NCI-H2227 treated with DMSO at 0.1 percent for 48 hours (cell line): ENCODE measurements at regions not wholly inside any gene's neighbourhood (a gene's known extent, or its start where the extent isn't known, plus 50 kb on each side); places are given as distances from the start of the nearest gene placed in this dataset.

Experiments used
- DNase-seq: peaks from one replicate; lab custom pipeline; 2025; lab: John Stamatoyannopoulos, UW

DNA sequence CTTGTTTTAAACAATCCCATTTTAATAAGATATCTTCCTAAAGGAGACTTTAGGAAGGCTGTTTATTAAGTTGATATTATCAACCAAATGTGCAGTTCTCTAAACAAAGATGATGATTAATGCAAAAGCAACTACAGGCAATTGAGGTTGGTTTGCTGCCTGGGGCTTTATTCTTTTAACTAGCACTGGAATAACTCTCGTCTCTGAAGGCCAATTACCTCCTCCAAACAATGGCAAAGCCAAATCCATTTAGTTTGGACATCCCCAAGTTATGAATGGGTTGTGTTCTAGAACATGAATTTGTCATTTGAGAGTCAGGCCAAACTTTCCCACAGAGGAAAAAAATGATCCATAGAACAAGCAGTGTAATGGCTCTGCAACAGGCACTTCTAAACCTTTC is 114.1 kb downstream of the SLC16A9 start:
- DNase-seq = no peak

DNA sequence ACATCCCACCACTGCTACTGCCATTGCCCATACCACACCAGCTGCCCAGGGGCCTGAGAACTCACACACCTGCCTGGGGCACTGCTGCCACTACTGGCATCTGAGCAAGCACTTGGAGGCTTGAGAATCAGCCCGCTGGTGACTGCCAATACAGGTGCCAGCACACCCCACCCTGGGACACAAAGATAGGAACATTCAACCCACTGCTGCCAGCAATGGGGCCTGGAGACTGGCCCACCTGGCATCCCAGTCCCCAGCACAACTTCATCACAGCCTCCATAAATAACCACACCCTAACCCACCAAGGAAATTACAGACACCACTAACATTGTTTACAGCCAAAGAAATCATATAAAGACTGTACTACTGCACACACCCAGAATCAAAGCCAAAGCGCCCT is 115.9 kb downstream of the SLC16A9 start:
- DNase-seq = no peak

- no peak for DNase-seq
These were observed 119.9 kb downstream of the SLC16A9 start for GRCh38 chr10:59589796-59590195.

GRCh38 chr10:59588791-59589190 is 120.9 kb downstream of the SLC16A9 start:
- no peak for DNase-seq

DNA sequence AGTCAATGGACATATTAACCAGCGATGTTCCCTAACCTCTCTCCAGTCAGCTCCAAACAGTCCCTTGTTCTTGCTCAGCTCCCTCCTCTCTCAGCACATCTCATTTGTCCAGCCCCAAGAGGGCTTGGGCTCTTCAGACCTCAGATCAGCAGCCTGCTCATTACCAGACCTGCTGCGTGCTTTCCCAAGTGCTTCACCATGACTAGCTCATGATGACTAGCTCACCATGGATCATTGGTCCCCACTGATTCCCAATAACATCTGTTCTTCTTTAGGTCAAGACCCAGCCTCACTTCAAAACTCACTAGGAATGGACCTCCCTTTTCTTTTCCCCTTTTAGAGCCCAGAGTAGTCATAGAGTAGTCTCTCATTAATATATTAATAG is 121.9 kb downstream of the SLC16A9 start:
- DNase-seq = no peak

DNA sequence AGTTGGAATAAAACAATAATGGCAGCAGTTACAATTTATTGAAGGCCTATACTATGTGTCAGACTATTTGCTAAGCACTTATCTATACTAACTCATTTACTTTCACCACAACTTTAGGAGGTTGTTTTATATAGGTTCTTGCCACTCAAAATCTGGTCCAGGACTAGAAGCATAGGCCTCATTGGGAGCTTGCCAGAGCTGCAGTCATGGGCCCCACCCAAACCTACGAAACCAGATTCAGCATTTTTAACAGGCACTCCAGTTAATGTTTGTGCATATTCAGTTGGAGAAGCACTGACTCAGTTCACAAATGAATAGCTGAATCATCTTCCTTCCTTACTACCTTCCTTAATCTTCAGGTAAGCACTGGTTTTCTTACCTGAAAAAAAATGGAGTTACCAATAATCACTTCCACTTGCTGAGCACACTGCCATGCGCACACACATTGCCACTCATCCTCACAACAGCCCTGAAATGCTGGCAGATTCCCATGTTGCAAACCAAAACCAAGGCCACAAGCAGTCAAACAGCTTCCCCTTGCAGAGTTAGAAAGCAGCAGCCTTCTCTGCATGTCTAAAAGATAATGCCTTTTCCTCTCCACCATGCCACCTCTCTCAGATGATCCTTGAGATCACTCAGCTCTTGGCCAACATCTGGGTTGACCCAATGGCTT is 122.4 kb downstream of the SLC16A9 start:
- no peak for DNase-seq

GRCh38 chr10:59586407-59586891 is 123.2 kb downstream of the SLC16A9 start:
- DNase-seq = no peak

GRCh38 chr10:59585046-59585700 is 124.5 kb downstream of the SLC16A9 start:
- DNase-seq = no peak

DNA sequence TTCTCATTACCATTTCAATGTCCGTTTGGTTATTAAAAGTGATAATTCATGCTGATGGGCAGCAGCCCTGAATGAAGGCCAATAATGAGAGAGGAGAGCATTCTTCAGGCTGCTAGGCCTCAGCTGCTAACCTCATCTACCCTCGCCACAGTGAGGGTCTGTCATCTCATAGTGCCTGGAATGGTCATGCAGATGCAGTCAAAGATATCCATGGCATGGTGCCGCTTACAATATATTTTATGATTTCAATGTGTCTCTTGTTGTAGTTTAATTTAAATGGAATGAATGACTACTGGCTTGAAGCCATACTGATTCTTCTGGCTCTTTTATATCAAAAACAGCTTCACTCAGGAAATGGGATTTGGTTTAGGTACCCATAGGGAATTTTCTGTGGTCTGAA is 126.9 kb downstream of the SLC16A9 start:
- DNase-seq = no peak

- no peak for DNase-seq
These were observed 127.6 kb downstream of the SLC16A9 start for GRCh38 chr10:59582058-59582457.

GRCh38 chr10:59580026-59580863 is 129.4 kb downstream of the SLC16A9 start:
- no peak for DNase-seq

DNA sequence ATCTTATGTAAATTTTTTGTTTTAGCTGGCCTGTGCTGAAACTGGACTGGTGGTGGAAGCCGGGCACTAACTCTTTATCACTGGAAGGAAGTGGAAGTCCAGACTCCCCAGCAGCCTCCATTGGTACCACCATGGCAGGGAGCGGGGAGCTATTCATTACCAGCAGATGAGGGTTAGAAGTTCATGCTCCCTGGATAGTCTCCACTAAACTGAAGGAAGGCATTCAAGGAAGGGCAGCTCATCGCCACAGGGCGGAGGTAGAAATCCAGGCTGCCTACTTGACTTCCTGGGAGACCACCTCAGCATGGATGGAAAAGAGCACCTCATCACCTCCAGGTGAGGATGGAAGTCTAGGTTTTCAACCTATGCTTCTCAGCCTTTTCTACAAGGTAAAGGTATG is 130.9 kb downstream of the SLC16A9 start:
- DNase-seq = no peak

DNA sequence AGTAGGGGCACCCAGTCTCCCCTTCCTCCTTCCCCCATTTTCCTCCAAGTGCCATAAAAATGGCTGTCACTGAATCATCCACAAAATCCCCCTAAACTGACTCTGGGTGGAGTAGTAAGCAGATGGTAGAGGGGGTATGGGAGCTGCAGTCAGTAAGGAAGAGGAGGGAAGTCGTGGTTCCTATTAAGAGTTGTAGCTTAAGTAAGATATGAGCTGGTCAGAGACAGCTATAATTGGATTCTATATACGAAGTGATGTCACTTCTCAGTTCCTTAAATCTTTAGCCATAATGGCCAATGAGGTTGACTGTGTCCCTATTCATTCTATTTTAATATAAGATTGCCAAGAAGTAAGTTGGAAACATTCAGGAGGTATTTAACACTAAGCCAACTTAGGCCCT is 131.7 kb downstream of the SLC16A9 start:
- no peak for DNase-seq

- DNase-seq = no peak
These were observed 134.4 kb downstream of the SLC16A9 start for GRCh38 chr10:59575269-59575668.

DNA sequence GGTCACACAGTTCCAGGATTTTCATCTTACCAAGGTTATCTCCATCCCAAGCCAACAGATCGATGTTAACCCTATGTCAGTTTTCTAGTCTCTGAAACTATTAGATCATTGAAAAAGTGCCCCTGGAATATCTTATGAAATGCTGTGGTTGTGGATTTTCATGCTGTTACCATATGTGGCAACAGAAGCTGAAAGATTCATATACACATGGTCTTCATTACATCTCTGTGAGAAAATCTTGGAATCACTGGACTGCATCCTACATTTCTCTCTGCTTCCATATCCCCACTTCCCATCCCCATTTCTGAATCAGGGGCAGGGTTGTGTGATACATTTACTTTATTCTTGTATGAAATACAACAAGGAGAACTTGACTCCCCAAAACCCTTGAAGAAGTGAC is 146.1 kb downstream of the SLC16A9 start:
- no peak for DNase-seq

DNA sequence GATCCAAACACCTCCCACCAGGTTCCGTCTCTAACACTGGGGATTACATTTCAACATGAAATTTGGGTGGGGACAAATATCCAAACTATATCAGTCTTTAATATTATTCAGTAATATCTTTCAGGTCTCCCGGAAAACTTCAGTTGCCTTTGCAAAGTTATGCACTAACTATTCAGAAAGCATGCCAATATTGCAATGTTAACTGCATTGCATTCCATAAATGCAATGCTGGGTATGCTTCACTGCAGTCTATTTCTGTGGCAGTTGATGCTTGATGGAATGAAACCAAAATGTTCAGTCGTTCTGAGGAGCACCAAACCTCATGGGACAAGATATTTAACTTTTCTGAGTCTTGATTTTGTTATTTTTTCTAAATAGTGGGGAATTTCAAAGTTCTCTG is 147.5 kb downstream of the SLC16A9 start:
- no peak for DNase-seq

DNA sequence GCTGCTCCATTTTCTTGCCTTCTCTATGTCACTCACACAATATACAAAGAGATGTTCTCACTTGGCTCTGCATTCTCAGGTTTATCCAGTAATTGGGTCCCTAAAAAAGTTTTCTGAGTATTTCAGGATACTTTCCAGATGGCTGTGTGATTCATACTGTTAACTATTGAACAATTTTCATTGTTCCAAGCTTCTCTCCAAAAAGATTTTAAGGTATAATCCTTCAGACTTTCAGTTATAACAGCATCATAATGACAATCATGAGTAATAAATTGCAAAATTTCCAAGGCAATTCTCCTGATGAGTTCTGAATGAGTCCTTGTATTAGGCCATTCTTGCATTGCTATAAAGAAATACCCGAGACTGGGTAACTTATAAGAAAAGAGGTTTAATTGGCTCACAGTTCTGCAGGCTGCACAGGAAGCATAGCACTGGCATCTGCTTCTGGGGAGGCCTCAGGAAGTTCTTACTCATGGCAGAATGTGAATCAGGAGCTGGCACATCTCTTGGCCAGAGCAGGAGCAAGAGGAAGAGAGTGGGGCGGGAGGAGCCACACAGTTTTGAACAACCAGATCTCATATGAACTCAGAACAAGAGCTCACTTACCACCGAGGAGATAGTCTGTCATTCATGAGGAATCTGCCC is 148.1 kb downstream of the SLC16A9 start:
- DNase-seq = no peak

DNA sequence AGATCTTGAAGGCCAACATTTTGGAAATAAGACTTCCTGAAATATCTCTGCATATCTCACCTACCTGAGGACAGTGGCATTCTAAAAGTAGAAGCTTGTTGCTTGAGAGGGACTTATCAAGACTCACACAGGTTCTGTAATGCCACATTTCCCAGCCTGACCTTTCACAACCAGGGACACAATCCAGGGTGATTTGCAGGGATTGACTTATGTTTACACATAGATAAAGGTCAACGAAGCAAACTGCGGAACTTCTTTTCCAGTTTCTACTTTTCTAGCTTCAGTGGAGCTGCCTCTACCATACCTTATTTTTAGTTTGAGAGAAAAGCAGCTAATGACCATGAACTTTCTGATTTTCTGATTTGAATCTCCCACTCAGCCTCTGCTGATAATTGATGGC is 148.7 kb downstream of the SLC16A9 start:
- DNase-seq = no peak

GRCh38 chr10:59560161-59560560 is 149.5 kb downstream of the SLC16A9 start:
- no peak for DNase-seq

DNA sequence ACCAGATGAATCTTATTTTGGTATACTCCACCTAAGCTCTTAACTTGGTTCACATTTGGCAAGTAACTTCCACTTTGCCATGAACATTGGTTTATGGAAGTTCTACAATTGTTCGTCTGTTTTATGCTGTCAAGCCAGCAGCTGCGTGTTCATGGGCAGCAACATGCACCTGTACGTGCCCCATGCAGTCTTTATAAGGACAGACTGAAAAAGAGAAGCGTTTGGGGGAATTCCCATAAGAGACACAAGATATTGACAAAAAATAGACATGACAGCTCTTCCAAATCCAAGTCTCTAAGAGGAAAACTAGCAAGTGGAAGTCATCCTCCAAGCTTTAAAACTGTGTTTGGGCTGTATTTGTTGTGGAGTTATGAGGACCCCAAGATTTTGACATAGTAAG is 151.6 kb downstream of the SLC16A9 start:
- DNase-seq = no peak

- DNase-seq = no peak
These were observed 152.0 kb downstream of the SLC16A9 start for GRCh38 chr10:59557642-59558041.

DNA sequence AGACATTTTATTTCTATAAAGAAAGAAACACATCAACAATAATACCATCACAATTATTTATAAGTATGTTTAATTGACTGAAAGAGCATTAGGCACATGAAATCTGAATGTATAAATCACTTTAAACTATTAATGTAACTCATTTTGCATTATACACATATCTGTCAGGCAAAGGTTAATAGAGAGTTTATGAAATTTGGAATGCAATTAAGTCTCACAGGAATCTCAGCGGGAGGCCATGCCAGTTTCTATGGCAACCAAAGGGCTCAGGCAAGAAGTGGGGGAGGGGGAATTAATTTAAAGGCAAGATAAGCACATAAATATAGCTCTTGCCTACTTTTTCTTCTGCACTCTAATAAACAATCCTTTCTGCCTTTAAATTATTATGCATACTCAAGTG is 152.6 kb downstream of the SLC16A9 start:
- peak; percentile 27 for DNase-seq
